RKO (cell line): ENCODE measurements at regions not wholly inside any gene's neighbourhood (a gene's known extent, or its start where the extent isn't known, plus 50 kb on each side); places are given as distances from the start of the nearest gene placed in this dataset.
"Not testable (repeated sequence)": the region's sequence is repeated elsewhere in the genome, so short reads cannot be mapped to it uniquely, and the experiment has no call there.

Experiments used
- DNase-seq: peaks from one replicate; pipeline ENCODE4 v3.0.0-alpha.2; 2016; ENCODE audit warnings: low spot score

DNA sequence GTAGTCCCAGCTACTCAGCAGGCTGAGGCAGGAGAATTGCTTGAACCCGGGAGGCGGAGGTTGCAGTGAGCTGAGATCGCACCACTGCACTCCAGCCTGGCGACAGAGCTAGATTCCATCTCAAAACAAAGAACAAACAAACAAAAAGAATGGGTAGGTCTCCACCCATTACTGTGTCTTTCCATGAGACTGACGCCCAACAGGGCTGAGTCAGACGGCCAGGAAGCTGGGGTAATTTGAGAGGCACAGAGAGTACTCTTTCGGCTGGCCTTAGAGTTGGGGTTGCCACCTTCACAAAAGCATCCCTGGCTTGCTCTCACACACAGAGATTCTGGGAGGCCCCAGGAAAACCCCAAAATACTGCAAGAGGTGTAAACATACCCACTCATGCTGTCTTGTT, 72.0 kb upstream of the DHRSX start:
- no peak for DNase-seq

DNA sequence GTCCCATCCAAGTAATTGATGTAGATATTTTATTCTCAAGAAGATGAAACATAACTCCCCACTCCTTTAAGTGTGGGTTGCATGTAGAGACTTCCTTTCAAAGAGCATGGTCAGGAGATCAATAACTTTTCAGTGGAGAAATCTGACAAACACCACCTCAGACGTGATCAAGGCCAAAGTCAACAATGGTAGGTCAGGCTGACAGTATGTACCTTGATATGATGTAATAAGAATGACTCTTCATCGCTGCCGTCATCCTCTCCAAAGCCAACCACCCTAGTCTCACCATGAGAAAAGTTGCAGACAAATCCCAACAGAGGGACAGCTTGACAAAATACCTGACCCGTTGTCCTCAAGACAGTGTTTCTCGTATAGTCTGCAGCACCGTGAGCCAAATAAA, 67.3 kb upstream of the DHRSX start:
- DNase-seq = no peak

DNA sequence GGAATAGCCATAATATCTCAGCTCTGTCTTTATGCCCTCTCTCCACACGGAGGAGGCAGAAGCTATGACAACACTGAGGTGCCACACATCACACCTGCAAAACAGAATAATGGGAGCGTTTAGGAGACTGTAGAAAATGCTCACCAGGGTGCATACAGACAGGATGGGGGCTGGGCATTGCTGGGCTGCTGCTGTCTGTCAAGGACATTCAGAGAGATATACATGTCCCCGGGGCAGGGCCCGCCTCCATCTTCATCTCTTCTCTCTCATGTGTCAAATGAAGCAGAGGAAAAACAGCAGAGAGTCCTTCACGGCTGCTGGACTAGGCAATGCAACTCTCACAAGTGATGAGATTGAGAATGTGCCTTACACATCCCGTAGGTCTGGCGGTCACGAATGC, 65.3 kb upstream of the DHRSX start:
- no peak for DNase-seq

DNA sequence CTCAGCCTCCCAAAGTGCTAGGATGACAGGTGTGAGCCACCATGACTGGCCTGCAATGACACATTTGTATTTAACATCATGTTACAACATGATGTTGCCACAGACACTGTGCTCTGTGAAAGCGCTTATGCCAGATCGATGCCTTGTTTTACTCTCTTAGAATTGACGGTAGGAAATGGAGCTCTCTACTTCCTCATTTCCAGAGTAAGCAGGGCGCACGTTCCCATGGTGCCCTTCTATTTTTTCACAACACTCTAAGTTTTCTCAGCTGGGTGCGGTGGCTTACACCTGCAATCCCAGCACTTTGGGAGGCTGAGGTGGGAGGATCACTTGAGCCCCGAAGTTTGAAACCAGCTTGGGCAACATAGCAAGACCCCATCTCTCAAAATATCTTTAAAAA, 60.7 kb upstream of the DHRSX start:
- DNase-seq = no peak

DNA sequence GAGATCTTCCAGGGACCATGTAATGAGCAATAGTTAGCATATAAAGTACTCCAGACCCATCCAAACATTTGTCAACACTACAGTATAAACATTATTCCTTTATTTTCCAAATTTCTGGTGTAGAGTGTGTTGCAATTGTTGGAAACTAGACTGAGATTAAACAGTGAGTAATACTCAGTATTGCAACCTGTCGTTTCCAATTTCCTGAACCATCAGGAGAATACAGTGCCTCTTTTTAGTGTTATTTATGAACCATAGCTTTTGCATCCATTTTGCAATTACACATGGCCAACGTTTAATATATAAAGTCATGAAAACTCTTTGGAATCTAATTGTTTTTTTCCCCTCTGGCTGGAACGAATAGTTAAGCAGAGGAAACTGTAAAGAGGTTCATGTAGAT, 58.3 kb upstream of the DHRSX start:
- no peak for DNase-seq

DNA sequence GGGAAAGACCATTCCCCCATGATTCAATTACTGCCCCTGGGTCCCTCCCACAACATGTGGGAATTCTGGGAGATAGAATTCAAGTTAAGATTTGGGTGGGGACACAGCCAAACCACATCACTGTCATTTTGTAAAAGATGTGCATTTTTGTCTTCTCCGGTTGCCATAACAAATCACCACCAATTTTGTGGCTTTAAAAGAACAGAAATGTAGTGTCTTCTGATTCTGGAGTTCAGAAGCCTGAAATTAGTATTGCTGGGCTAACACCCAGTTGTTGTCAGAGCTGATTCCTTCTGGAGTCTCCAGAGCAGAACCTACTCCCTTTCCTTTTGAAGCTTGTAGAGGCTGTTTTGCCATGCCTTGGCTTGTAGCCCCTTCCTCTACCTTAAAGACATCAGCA, 54.1 kb upstream of the DHRSX start:
- no peak for DNase-seq

DNA sequence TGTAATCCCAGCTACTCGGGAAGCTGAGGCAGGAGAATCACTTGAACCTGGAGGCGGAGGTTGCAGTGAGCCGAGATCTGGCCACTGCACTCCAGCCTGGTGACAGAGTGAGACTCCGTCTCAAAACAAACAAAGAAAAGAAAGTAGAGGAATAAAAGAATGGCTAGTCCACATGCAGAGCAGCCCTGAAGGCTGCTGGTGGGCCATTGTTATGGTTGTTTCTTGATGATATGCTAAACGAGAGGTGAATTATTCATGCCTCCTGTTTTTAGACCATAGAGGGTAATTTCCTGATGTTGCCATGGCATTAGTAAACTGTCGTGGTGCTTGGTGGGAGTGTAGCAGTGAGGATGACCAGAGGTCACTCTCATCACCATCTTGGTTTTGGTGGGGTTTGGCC, 53.3 kb upstream of the DHRSX start:
- not testable (repeated sequence) for DNase-seq

DNA sequence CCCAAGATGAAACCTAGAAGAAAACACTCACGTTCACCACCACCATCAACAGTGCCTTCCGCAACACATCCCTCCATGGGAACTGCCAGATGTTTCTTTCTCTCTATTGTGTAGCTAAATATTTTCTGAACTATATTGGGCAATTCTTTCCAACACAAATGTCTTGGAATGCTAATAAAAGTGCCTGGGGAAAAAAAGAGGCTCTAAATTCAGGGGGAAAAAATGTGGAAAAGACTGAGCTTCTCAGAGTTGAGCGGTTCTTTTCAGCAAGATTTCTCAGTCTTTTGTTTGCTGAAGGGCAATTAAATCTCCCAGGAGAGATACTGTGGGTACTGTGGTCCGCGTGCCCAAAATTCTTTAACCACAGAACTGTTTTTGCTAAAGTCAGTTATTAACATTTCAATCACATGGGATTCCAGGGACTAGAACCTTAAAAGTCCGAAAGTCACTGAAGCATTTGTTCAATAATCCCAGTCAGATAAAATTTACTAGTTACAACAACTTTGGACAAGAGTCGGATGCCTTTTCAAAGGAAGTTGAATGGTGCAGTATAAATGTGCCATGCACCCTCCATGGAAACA, 51.9 kb upstream of the DHRSX start:
- DNase-seq = no peak

DNA sequence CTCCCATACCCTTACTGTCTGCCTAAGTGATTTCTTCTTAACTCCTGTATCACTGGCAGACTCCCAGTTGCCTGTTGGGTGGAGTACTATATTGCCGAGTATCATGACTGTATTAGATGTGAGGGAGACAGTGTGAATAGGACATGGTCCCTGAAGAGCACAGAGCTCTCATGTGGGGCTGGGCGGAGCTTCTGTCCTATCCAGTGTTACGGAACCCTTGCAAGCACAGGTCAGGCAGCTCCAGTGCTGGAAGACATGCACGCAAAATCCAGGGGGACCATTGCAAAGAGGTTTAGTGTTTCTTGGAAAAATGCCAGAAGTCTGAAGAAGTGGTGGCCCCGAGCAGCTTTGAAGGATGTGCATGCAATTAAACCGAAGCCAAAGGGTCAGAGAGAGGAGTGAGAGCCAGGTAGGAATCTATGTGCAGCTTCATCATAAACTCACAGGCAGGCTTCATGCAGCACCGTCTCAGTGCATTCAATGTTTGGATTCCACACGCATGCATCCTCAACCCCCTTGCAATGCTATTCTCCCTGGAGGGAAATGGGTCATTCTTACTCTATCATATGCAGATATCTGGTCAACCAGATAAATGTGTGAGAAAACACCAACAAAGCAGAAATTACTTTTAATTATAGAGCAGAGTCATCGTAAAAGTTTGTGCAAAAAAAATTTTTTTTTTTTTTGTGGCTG, 49.7 kb upstream of the DHRSX start:
- no peak for DNase-seq
